Lower leg skin (tissue), 4 donors: ENCODE measurements at regions not wholly inside any gene's neighbourhood (a gene's known extent, or its start where the extent isn't known, plus 50 kb on each side); places are given as distances from the start of the nearest gene placed in this dataset.

Experiments
- DNase-seq, 2 donors: peaks; one replicate each; pipeline ENCODE4 v3.0.0-alpha.2; 2019; ENCODE audit warnings: low spot score in 2 of 2
- H3K4me3 ChIP-seq: fragments of 200-600 bp; sonication (generic); 2 replicates; pipeline ENCODE4 v1.5.1; 2017; ENCODE audit warnings: mild to moderate bottlenecking, low read depth; ENCODE audit not compliant: poor library complexity, severe bottlenecking
- CTCF ChIP-seq, 3 donors: fragments of 450-650 bp; IDR thresholded peaks; one replicate each; pipeline ENCODE4 v1.5.1; 2016; ENCODE audit warnings: antibody characterized with exemption in 3 of 3, mild to moderate bottlenecking in 3 of 3, moderate library complexity in 2 of 3
- POLR2A ChIP-seq, 2 donors: fragments of 450-650 bp; IDR thresholded peaks; one replicate each; pipeline ENCODE4 v1.6.1; 2016 to 2017; ENCODE audit warnings: antibody characterized with exemption in 2 of 2, mild to moderate bottlenecking in 1 of 2, moderate library complexity in 1 of 2
- WGBS, 2 donors: methylation state at CpG; one replicate each; pipeline ENCODE4 v1.1.5; 2018; 5-methylcytosine and 5-hydroxymethylcytosine counted together
- intact Hi-C: fragments of 100-400 bp; cut with DNase I; formaldehyde crosslinking; loops from one replicate; pipeline ENCODE4 v1.15.0; 2023; ENCODE audit warnings: low total_unique reads

- TF ChIP-seq CTCF (IDR thresholded peaks at IDR 0.05): no peak
- TF ChIP-seq POLR2A (IDR thresholded peaks at IDR 0.05): no peak
- intact Hi-C loops: no loop called here
- 86 to 91% methylated on average over 3 of the region's 3 CpGs for WGBS, 2 donors
- no peak for DNase-seq
- no peak overlapping the region for H3K4me3 ChIP-seq
Measured at GRCh38 chr3:147794596-147794995, 385.4 kb downstream of the ZIC1 start.

- WGBS, 2 donors: 34 to 36% methylated on average over 1 of the region's 1 CpG
- TF ChIP-seq CTCF (IDR thresholded peaks at IDR 0.05) (no peak), POLR2A (IDR thresholded peaks at IDR 0.05) (no peak)
- intact Hi-C loops: no loop called here
- DNase-seq: no peak
- H3K4me3 ChIP-seq: no peak overlapping the region
Measured at GRCh38 chr3:147795418-147795817, 386.3 kb downstream of the ZIC1 start.

- TF ChIP-seq CTCF (IDR thresholded peaks at IDR 0.05): no peak
- TF ChIP-seq POLR2A (IDR thresholded peaks at IDR 0.05): no peak
- no peak overlapping the region for H3K4me3 ChIP-seq
- intact Hi-C loops: no loop called here
- DNase-seq: no peak
Measured at GRCh38 chr3:147797095-147797494, 387.9 kb downstream of the ZIC1 start.

- no peak overlapping the region for H3K4me3 ChIP-seq
- 56 to 60% methylated on average over 2 of the region's 2 CpGs for WGBS, 2 donors
- TF ChIP-seq CTCF (IDR thresholded peaks at IDR 0.05) (no peak), POLR2A (IDR thresholded peaks at IDR 0.05) (no peak)
- intact Hi-C loops: no loop called here
- no peak for DNase-seq
Measured at GRCh38 chr3:147799601-147800000, 390.4 kb downstream of the ZIC1 start.

- 70 to 92% methylated on average over 1 of the region's 1 CpG for WGBS, 2 donors
- TF ChIP-seq CTCF (IDR thresholded peaks at IDR 0.05) (no peak), POLR2A (IDR thresholded peaks at IDR 0.05) (no peak)
- DNase-seq: no peak
- no peak overlapping the region for H3K4me3 ChIP-seq
- intact Hi-C loops: no loop called here
Measured at GRCh38 chr3:147807776-147808175, 398.6 kb downstream of the ZIC1 start.

- H3K4me3 ChIP-seq: no peak overlapping the region
- 95 to 97% methylated on average over 1 of the region's 1 CpG for WGBS, 2 donors
- no peak for DNase-seq
- TF ChIP-seq POLR2A (IDR thresholded peaks at IDR 0.05) (no peak), CTCF (IDR thresholded peaks at IDR 0.05) (no peak)
- intact Hi-C loops: no loop called here
Measured at GRCh38 chr3:147809206-147809605, 400.0 kb downstream of the ZIC1 start.
